GM21390 (cell line): ENCODE measurements at regions not wholly inside any gene's neighbourhood (a gene's known extent, or its start where the extent isn't known, plus 50 kb on each side); places are given as distances from the start of the nearest gene placed in this dataset.
"Not testable (repeated sequence)": the region's sequence is repeated elsewhere in the genome, so short reads cannot be mapped to it uniquely, and the experiment has no call there.

Experiments
- ATAC-seq: cut with Tn5 transposase; IDR thresholded peaks from one replicate; pipeline ENCODE4 v1.9.1; 2021; ENCODE audit not compliant: unreplicated experiment

DNA sequence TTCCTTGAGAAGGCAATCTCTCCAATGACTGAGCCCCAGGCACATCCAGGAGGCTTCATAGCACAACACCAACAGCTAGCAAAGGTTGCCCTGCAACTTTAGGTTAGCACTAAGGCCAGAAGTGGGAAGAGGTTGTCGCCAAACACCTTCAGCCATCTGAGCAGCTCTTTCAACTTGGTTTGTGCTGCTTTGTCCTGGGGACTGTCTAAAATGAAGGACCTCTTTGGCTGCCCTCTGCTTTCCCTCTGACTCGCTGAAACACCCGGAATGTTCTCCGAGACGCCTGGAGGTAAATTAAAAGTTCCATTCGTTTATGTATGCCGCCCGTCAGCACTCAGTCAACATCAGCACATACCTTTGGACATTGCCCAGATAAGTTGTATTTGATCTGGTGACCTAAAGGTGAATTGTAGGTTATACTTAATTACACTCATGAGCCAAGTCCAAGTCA is 121.2 kb upstream of the NR2F2 start:
- ATAC-seq = no peak

DNA sequence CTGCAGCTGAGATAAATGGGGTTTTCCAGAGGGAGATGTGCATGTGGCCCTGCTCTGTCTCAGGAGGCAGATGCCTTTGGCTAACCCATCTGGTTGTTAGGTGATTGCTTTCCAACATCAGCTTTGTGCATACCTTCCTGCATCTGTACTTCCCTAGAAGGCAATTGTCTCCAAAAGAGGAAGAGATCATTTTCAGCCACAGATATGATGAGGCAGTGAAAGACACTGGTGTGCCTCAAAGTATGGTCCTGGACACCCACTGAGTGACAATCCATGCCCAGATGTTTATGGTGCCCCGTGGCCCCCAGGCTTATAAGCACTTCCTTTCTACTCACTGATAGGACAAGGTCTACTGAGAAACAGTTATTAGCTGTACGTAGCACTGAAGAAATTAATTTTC is 117.5 kb upstream of the NR2F2 start:
- no peak for ATAC-seq

DNA sequence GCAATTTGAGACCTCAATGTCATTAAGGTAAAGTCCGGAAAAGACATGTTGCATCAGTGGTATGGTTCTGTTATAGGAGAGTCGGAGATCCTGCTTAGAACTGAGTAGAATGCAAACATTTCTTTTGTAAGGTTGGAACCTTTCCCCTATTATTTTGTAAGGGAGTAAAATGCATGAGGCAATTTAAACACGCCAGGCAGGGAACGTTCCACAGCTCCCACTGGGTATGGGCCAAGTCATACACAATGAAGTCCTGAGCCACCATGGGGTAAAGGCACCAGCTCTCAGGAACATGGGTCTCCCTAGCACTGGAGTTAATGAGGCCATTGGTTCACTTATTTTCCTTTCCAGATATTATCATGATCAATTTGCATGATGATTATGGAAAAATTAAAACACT is 116.6 kb upstream of the NR2F2 start:
- no peak for ATAC-seq

DNA sequence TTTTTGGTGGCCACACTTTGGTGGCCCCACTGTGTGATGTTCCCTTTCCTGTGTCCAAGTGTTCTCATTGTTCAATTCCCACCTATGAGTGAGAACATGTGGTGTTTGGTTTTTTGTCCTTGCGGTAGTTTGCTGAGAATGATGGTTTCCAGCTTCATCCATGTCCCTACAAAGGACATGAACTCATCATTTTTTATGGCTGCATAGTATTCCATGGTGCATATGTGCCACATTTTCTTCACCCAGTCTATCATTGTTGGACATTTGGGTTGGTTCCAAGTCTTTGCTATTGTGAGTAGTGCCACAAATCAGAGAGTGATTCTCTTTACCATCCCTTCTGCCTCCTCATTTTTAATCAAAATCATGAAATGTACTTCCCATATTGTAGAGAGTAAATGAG is 114.0 kb upstream of the NR2F2 start:
- not testable (repeated sequence) for ATAC-seq

DNA sequence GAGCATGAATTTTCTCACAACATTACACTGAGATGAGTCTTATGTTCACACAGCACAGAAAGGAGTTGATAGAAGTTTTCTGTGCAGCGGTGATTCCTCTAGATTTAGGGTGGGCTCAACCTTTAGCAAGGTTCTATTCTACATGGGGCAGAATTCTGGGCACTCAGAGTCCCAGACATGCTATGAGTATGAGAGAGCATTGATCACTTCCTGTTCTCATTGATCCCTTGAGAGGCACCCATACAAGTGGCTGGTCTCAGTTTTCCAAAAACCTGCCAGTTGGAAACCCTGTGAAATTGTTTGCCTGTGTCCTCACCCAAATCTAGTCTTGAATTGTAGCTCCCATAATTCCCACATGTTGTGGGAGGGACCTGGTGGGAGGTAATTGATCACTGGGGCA is 112.5 kb upstream of the NR2F2 start:
- ATAC-seq = no peak

DNA sequence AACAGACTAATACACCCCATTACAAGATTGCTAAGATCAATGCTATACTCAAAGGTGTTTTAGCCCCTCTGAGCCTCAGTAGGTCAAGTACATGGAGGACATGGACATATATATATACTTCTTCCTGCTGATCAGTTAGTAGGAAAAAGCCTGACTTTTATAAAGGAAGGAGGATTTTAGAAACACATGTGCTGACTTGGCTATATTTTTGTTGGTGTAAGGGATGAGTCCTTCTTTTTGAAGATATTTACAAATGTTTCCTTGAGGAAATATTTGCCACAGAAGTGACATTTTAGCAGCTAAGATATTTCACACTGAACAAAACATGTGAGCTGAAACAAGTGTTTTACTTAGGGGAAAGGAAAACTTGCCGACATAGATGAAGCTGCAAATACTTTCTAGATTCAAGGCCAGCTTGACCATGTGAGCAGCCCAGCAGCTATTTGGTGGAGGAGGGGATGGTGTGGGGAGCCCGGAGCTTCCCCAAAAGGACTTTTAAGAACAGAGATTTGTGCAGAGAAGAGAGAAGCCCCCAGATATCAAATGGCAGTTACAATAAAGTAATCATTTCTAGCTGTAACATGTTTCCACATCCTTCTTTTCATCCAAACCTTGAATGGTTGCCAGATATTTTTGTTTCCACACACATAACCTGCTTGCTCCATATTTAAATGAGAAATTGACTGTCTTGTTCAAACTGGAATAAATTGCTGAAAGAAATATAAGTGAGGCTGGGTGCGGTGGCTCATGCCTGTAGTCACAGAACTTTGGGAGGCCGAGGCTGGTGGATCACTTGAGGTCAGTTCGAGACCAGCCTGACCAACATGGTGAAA is 111.7 kb upstream of the NR2F2 start:
- ATAC-seq = no peak

DNA sequence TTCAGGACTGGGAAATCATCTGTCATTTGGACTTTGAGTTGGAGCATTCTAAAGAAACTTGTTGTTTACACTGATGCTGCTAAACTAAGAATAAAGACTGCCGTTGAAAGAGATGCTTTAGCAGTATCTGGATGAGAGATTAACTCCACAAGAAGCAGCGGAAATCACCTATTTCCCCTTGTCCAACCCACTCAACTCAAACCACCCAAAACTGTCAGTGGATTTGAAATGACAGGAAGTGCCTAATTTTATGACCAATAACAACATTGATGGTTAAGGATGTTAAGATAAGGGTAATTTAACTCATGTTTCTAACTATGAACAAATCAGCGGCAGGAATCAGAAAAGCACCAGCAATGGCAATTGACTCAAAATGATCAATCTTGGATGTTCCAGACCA is 110.8 kb upstream of the NR2F2 start:
- no peak for ATAC-seq

DNA sequence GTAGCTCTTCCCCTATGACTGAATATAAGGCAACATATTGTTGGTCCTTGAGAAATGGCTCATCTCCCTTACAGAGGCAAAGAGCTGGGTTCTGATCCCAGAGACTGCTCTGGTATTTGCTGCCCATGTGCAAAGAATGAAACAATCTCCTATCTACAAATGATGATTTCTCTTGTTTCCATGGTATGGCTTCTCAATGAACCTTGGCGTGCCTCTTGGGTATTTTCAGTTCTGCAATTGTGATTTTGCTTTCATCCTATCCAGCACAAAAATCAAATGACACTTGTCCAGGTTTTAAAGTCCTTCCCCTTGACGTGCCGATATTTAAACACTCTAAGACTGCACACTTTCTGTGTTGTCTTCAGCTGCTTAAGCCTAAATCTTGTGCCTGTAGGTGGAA is 109.8 kb upstream of the NR2F2 start:
- no peak for ATAC-seq

DNA sequence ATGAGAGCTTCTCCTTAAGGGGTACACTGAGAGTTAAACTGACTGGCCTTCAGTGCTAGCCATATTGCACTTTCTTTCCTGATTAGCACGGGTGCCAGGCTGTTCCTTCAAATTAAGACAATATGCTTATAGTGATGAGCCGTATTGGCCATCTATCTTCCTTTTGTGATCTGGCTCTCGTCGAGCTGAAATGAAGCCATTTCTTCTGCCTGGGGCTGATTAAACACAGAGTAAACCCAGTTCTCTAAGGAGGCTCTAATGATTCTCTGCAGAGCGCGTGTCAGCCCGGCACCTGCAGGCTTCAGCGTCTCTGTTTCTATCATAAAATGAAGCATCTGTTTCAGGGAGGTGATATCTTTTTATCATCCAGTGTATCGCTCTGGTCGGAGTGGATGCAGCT is 107.5 kb upstream of the NR2F2 start:
- no peak for ATAC-seq

DNA sequence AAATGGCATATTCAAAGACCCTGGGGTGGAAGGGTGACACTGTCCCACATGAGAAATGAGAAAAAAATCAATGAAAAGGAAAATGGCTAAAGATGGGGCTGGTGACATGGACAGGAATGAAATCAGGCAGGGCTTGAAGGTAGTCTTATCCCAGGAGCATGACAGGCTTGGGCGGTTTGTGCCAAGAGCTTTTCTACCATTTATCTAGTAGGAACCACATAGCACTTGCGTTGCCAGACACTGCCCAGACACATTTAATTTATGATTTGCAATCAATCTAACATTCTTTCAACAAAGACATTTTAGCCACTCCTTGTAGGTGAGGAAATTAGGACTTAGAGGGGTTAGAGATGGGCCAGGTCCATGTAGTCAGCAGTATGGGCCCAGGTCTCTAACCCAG is 106.6 kb upstream of the NR2F2 start:
- no peak for ATAC-seq

DNA sequence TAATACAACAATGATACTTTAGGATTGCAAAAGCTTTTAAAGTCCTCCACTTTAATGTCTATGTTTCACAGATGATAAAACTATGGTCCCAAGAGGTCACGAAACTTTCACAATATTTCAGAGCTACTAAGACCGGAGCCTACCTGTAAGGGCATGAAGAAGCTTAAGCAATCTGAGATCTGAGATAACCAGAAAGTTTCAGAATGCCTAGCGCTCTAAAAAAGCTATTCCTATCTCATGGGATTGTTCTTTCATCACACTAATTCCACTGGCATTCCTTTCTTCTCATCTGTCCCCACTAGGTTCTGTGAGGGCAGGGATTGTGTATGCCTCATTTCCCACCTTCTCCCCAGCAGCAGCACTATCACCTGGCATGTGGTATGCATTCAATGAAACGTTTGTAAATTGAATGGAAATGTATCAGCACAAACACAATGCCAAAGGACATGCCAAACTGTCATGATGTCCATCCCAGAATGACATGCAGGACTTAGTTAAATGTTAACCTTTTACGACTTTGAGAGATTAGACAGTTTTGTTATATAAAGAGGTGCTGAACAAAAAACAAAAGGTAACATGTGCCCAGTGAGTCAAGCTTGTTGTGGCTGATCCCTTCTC is 104.7 kb upstream of the NR2F2 start:
- ATAC-seq = no peak

DNA sequence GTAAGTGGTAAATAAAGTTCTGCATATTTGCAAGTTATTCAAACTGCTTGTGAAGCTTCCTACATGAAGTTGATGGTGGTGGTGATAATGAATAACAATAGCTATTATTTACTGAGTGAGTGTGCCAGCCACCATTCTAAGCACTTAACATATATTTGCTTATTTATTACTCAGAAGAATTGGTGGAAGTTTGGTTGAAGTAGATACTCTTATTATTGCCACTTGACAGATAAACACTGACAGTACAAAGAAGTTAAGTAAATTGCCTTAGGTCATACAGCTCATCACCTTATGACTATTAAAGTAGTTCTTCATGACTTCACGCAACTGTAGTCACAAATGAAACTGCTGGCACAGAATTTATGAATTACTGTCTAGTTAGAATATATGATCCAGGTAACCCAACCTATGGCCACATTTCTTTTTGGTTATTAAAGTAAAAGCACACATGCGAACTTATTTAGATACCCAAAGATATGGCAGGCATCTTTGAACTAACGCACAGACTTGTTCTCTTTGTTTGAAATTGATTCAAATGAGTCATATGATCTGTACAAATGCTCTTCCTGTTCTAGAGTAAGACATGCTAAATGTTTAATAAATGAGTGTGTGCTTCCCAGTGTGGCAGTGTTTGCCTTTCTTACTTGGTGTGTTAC is 99.8 kb upstream of the NR2F2 start:
- no peak for ATAC-seq

DNA sequence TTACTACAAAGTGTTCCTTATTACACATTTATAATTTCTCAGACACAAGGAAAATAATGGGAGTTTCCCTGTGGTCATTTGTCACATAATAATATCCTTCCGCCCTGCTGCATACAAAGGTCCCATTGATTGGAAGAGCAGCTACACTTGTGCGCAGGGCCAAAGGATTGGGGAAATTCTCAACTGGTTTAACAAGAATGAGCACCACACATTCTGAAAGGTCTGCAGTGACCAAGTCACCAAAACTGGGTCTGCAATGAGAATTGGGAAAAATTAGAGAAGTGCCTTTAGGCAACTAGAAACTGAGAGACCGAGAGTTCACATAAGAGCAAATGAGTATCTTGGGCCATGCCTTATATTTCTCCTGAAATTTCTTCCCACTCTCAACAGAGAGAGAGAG is 98.2 kb upstream of the NR2F2 start:
- no peak for ATAC-seq

DNA sequence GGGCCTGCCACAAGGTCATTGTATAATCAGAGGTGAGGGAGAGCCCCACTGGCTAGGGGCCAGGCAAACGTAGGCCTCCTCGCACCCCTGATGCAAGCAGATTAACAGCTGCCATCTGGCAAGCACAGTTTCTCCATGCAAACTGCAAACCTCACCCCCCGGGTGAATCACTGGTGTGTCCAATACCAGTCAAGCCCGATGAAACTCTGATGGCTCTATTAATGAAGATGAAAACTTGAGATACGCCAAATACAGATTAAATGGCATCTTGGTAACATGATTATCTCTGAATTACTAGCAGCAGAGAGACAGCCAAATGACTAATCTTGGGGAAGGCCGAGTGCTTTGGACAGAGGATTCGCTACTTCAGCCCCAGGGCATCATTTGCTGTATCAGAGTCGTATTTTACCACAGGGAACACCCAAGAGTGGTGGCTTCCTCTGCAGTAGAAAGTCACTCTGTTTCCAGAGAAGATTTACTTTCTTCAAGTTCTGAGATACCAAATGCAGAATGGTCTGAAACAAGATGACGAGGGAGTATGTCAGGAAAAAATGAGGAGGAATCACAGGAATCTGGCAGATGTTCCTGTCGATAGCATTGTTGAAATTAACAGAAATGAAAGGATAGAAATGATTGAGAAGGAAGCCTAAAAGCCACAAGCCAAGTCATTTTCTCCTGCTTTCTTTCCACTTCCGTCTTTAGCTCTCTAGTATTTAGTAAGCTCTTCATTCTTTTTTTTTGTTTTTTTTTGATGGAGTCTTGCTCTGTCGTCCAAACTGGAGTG is 96.2 kb upstream of the NR2F2 start:
- ATAC-seq = no peak

DNA sequence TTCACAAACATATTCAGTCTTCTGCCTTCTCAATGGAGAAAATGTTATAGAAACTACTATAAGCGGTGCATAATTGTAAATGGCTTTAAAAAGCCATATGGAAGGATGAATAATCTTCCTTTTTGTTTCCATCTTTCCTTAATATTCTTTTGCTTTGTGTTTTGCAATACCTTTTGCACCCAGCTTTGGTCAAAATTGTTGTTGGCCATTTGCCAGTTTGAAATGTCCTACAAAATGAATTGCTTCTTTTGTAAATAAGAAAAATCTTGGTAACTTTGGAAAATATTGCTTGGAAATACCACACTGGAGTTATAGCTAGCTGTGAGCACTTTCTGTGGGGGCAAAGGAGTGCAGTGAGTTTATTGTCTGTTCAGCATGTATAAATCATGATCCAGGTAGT is 93.5 kb upstream of the NR2F2 start:
- ATAC-seq = no peak

DNA sequence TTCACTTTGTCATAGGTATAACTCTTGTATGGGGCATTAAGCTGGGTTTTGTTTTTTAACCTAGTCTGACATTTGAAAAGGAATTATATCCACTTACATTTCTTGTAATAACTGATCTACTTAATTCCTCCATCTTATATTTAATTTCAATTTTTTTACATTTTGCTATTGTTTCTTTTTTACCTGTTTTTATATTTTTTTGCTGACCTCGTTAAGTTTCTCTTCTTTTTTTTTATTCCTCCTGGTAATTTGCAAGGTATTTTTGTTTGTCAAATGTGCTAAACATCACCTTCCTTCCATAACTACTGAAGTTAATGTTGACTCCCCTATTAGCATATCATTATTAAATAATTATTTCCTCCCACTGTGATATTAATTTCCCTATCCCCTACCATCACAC is 87.7 kb upstream of the NR2F2 start:
- ATAC-seq = no peak

DNA sequence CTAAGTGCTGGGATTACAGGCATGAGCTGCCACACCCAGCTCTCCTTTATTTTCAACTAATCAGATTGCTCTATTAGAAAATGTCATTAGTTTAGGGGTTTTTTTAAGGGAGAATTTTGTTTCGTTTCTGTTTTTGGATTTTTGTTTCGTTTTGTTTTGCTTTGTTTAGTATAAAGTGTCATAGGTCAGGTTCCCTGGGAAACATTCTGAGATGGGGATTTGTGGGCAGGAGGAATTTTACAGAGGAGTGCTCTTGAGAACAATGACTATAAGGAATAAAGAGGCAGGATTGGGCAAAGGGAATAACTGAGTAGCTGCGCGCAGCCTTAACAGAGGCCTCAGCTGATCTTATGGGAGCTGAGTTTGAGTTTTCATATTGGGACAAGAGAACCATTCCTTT is 86.8 kb upstream of the NR2F2 start:
- ATAC-seq = no peak

DNA sequence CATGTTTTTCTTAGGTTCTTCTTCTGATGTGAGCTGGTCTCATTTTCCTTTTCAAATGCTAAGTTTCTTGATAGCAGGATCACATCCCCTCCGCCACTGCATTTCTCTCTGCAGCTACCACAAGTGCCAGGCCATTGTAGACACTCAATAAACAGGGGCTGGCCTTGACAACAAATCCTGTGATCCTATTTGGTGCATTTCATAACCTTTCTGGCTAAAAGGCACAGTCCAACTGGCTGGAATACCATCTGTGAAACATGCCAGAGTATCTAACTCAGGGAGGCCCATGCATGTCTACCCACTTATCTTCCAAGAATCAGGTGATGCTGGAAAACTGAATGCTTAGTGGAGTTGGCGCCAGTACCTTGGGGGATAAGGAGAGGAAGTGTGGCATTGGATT is 85.2 kb upstream of the NR2F2 start:
- no peak for ATAC-seq

DNA sequence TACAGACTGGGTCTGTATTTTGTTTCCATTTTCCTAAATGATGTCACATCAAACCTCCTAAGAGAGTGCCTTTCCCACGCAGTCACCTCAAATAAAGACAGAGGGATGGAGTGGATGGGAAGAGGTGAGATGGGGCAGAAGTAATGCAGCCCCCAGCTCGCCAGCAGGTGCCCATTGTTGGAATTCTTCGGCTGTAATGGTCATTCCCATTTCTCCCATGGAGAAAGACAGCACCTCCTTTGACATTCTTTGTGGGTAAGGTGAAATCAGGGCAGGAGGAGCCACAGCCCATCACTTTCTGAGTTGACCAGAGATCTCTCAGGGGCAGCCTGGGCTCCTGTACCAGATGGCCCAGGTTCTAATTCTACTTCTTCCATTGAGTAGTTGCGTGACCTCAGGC is 84.4 kb upstream of the NR2F2 start:
- no peak for ATAC-seq

DNA sequence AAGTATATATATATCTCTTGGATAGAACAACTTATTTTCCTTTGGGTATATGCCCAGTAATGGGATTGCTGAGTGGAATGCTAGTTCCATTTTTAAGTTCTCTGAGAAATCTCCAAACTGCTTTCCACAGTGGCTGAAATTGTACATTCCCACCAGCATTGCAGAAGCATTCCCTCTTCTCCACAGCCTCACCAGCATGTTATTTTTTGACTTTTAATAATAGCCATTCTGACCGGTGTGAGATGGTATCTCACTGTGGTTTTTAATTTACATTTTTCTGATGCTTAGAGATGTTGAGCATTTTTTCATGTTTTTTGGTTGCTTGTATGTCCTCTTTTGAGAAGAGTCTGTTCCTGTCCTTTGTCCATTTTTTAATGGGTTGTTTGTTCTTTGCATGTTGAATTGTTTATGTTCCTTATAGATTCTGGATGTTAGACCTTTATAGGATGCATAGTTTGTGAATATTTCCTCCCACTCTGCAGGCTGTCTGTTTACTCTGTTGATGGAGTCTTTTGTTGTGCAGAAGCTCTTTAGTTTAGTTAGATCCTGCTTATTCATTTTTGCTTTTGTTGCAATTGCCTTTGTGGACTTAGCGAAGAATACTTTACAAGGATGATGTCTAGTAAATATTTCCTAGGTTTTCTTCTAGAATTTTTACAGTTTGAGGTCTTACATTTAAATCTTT is 82.7 kb upstream of the NR2F2 start:
- no peak for ATAC-seq

DNA sequence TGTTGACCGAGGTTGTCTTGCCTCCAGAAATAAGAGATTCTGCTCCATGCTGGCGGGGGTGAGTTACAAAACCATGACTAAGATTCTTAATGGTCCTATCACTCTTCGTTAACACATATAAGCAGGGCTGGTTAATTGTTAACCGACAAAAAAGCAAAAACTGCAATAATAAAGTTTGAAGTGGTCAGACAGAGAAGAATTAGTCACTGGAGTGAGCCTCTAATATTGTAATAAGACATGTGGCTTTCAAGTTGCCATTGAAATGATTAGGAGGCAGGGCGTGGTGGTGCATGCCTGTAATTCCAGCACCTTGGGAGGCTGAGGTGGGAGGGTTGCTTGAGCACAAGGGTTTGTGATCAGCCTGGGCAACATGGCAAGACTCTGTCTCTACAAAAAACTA is 78.4 kb upstream of the NR2F2 start:
- no peak for ATAC-seq
